ENCODE measurements at regions not wholly inside any gene's neighbourhood (a gene's known extent, or its start where the extent isn't known, plus 50 kb on each side); places are given as distances from the start of the nearest gene placed in this dataset.

- no peak for DNase-seq (ENCODE audit: low spot score)
- ChIA-PET POLR2A (ENCODE audit: low non-redundant PET) (no interaction called here), CTCF (interaction anchor here (0.5 to 0.6 kb wide), 2 partner anchors 12 to 1163 kb away, joined by 3 read pairs; no protein-coding TSS in a partner anchor)
- H3K27ac ChIP-seq, result no peak overlapping the region
- TF ChIP-seq, protein P1, sequence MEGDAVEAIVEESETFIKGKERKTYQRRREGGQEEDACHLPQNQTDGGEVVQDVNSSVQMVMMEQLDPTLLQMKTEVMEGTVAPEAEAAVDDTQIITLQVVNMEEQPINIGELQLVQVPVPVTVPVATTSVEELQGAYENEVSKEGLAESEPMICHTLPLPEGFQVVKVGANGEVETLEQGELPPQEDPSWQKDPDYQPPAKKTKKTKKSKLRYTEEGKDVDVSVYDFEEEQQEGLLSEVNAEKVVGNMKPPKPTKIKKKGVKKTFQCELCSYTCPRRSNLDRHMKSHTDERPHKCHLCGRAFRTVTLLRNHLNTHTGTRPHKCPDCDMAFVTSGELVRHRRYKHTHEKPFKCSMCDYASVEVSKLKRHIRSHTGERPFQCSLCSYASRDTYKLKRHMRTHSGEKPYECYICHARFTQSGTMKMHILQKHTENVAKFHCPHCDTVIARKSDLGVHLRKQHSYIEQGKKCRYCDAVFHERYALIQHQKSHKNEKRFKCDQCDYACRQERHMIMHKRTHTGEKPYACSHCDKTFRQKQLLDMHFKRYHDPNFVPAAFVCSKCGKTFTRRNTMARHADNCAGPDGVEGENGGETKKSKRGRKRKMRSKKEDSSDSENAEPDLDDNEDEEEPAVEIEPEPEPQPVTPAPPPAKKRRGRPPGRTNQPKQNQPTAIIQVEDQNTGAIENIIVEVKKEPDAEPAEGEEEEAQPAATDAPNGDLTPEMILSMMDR (conservative IDR thresholded peaks at IDR 0.05; ENCODE audit: low read depth), result no peak
Observed at GRCh38 chr9:29319736-29320513, 1746.6 kb upstream of the C9orf72 start.

DNA sequence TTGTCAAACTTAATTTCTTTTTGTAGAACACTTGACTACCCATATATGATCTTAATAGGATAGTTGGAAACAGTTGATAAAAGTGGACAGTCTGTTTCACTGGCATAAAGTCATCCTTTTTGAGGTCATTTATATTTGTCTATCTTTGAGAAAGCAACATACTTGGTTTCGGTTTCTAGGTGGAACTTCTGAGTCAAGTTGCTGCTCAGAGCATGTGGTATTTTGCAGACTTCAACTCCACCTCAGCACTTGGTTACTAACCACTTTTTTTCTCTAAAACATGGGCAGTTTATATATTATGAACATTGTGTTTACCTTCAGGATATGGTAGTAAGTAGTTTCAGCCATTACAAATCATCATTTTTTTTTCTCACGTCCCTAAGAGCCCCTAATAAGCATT lies 1749.0 kb upstream of the C9orf72 start:
- H3K27ac ChIP-seq, result no peak overlapping the region
- ChIA-PET POLR2A (ENCODE audit: low non-redundant PET) (no interaction called here), CTCF (no interaction called here)
- DNase-seq (ENCODE audit: low spot score), result no peak
- TF ChIP-seq, protein P1 (conservative IDR thresholded peaks at IDR 0.05; ENCODE audit: low read depth), result no peak

GRCh38 chr9:29325894-29326293 lies 1752.6 kb upstream of the C9orf72 start:
- no peak for DNase-seq (ENCODE audit: low spot score)
- ChIA-PET CTCF (interaction anchor here (0.7 kb wide), 1 partner anchor 1705 kb away, joined by 3 read pairs; no protein-coding TSS in a partner anchor), POLR2A (ENCODE audit: low non-redundant PET) (no interaction called here)
- no peak overlapping the region for H3K27ac ChIP-seq
- TF ChIP-seq, protein P1 (conservative IDR thresholded peaks at IDR 0.05; ENCODE audit: low read depth), result no peak

DNA sequence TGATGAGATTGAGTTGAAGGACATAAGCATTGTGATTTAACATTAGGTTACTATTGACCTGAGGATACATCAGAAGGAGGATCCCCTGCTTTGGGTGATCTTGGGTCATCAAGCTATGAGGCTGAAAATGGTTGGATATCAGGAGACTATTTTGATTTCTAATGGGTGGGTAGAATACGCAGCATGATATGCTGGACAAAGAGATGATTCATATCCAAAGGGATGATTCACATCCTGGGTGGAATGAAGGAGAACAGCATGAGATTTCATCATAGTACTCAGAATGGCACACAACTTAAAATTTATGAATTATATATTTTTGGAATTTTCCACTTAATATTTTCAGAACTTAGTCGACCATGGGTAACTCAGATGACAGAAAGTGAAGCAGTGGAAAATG lies 1759.5 kb upstream of the C9orf72 start:
- ChIA-PET POLR2A (ENCODE audit: low non-redundant PET) (no interaction called here), CTCF (interaction anchor here (0.5 kb wide), 1 partner anchor 247 kb away, joined by 3 read pairs; no protein-coding TSS in a partner anchor)
- H3K27ac ChIP-seq, result peak overlapping the region; percentile 91
- TF ChIP-seq, protein P1 (conservative IDR thresholded peaks at IDR 0.05; ENCODE audit: low read depth), result no peak
- DNase-seq (ENCODE audit: low spot score), result peak; percentile 70

DNA sequence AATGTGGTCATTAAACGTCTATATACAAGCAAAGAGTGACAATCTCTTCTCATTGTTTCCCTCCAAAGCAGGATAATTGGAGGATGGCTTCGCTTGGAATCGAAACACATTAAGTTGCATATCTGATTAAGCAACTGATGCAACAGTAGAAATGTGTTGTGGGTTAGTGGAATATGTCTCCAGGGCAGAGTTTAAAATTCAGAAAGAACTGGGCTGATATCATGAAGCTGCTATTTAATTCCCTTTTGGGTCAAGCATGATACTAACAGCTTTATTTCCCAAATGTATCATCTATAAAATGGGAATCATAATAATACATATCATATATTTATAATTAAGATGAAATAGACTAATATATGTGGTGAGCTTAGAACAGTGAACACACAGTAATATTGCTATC lies 1763.0 kb upstream of the C9orf72 start:
- CTCF ChIA-PET, result no interaction called here
- no peak for DNase-seq (ENCODE audit: low spot score)
- TF ChIP-seq, protein P1 (conservative IDR thresholded peaks at IDR 0.05; ENCODE audit: low read depth), result no peak
- POLR2A ChIA-PET (ENCODE audit: low non-redundant PET), result no interaction called here
- H3K27ac ChIP-seq, result no peak overlapping the region

DNA sequence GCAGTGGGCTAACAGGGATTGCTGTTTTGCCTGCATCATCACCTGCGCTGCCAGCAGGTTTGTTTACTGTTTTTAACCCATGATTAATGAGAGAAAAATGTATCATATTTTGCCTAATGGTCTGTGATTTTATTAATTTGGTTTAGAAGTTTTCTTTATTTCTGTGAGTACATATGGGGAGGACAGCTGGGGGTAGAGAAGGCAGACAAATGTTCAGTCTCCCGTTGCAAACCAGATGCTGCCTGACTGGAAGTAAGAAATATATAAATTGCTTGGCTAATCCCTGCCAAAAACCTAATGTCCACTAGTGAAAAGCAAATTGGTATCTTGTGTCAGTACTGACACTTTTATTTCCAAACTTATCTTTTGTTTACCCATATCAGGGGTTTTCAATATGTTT lies 1766.1 kb upstream of the C9orf72 start:
- ChIA-PET CTCF (no interaction called here), POLR2A (ENCODE audit: low non-redundant PET) (no interaction called here)
- DNase-seq (ENCODE audit: low spot score), result no peak
- TF ChIP-seq, protein P1 (conservative IDR thresholded peaks at IDR 0.05; ENCODE audit: low read depth), result no peak
- H3K27ac ChIP-seq, result no peak overlapping the region

Measured in RWPE1 (cell line).